Liver (tissue), 8 donors: ENCODE measurements at regions not wholly inside any gene's neighbourhood (a gene's known extent, or its start where the extent isn't known, plus 50 kb on each side); places are given as distances from the start of the nearest gene placed in this dataset.
"Not testable (repeated sequence)": the region's sequence is repeated elsewhere in the genome, so short reads cannot be mapped to it uniquely, and the experiment has no call there.

ENCODE experiments used
- DNase-seq: peaks from one replicate; pipeline ENCODE4 v3.0.0-alpha.2; 2017; ENCODE audit warnings: low spot score
- H3K27ac ChIP-seq, 2 donors: one replicate each; pipeline ENCODE4 v1.7.0; 2013; ENCODE audit warnings: inconsistent platforms in 2 of 2, low read length in 2 of 2, control low read depth in 1 of 2, low read depth in 1 of 2, mild to moderate bottlenecking in 1 of 2
- H3K27me3 ChIP-seq, 4 donors: one replicate each; pipeline versions ENCODE4 v1.6.1 to v1.7.0; 2013; ENCODE audit warnings: low read length in 3 of 4, inconsistent platforms in 1 of 4, mild to moderate bottlenecking in 1 of 4, moderate library complexity in 1 of 4; ENCODE audit not compliant: control insufficient read depth in 4 of 4, insufficient read depth in 4 of 4
- H3K36me3 ChIP-seq, 4 donors: one replicate each; pipeline versions ENCODE4 v1.6.1 to v1.7.0; 2013; ENCODE audit warnings: low read length in 3 of 4, mild to moderate bottlenecking in 3 of 4, low read depth in 1 of 4, moderate library complexity in 1 of 4; ENCODE audit not compliant: control insufficient read depth in 4 of 4, insufficient read depth in 3 of 4
- H3K4me1 ChIP-seq, 4 donors: one replicate each; pipeline versions ENCODE4 v1.6.1 to v1.7.0; 2013; ENCODE audit warnings: low read length in 3 of 4, mild to moderate bottlenecking in 3 of 4, moderate library complexity in 1 of 4; ENCODE audit not compliant: control insufficient read depth in 4 of 4, insufficient read depth in 4 of 4
- H3K4me3 ChIP-seq, 3 donors: one replicate each; pipeline versions ENCODE4 v1.6.1 to v1.7.0; 2013; ENCODE audit warnings: low read length in 3 of 3, control low read depth in 1 of 3, low read depth in 1 of 3, mild to moderate bottlenecking in 1 of 3
- H3K9ac ChIP-seq, 2 donors: one replicate each; pipeline ENCODE4 v1.7.0; 2013; ENCODE audit warnings: low read length in 2 of 2, mild to moderate bottlenecking in 2 of 2, moderate library complexity in 2 of 2, control low read depth in 1 of 2, low read depth in 1 of 2
- H3K9me3 ChIP-seq, 4 donors: one replicate each; pipeline versions ENCODE4 v1.6.1 to v1.7.0; 2013; ENCODE audit warnings: low read length in 3 of 4; ENCODE audit not compliant: control insufficient read depth in 4 of 4
- CTCF ChIP-seq: fragments of 150-350 bp; IDR thresholded peaks from 2 replicates; pipeline ENCODE4 v1.5.1; 2017; ENCODE audit warnings: improper control_type of control experiment, low read depth, low read length; ENCODE audit not compliant: missing input control
- EGR1 ChIP-seq, 2 donors: IDR thresholded peaks; 2 replicates each; pipeline ENCODE4 v1.6.1; 2016 to 2018; ENCODE audit warnings: antibody characterized with exemption in 2 of 2, low read depth in 2 of 2
- FOXA1 ChIP-seq: IDR thresholded peaks from 2 replicates; pipeline ENCODE4 v1.6.1; 2016; ENCODE audit warnings: antibody characterized with exemption
- GABPA ChIP-seq, 2 donors: IDR thresholded peaks in 1 of 2; conservative IDR thresholded peaks in 1 of 2; 2 replicates each; pipeline ENCODE4 v1.6.1; 2016; ENCODE audit warnings: antibody characterized with exemption in 2 of 2, mild to moderate bottlenecking in 1 of 2, moderate library complexity in 1 of 2
- HNF4G ChIP-seq: IDR thresholded peaks from 2 replicates; pipeline ENCODE4 v1.6.1; 2016; ENCODE audit warnings: antibody characterized with exemption
- RAD21 ChIP-seq, 2 donors: IDR thresholded peaks; 2 replicates each; pipeline ENCODE4 v1.6.1; 2016; ENCODE audit warnings: antibody characterized with exemption in 2 of 2, mild to moderate bottlenecking in 2 of 2
- REST ChIP-seq: IDR thresholded peaks from 2 replicates; pipeline ENCODE4 v1.6.1; 2016; ENCODE audit warnings: antibody characterized with exemption, mild to moderate bottlenecking
- SP1 ChIP-seq: IDR thresholded peaks from 2 replicates; pipeline ENCODE4 v1.6.1; 2018; ENCODE audit warnings: antibody characterized with exemption, mild to moderate bottlenecking
- TAF1 ChIP-seq: conservative IDR thresholded peaks from 2 replicates; pipeline ENCODE4 v1.6.1; 2016; ENCODE audit warnings: antibody characterized with exemption, mild to moderate bottlenecking
- YY1 ChIP-seq: IDR thresholded peaks from 2 replicates; pipeline ENCODE4 v1.6.1; 2016; ENCODE audit warnings: antibody characterized with exemption, mild to moderate bottlenecking
- ZBTB33 ChIP-seq: IDR thresholded peaks from 2 replicates; pipeline ENCODE4 v1.6.1; 2016; ENCODE audit warnings: antibody characterized with exemption
- WGBS: extraction: QIAGEN DNeasy Blood & Tissue Kit; methylation state at CpG from one replicate; pipeline ENCODE4 v1.1.7; 2013; 5-methylcytosine and 5-hydroxymethylcytosine counted together
- donor health status: healthy.
- donor health status: healthy.
- donor health status: healthy.
- donor health status: healthy.
- donor health status: healthy.

- Histone ChIP-seq H3K4me3 (no peak overlapping the region), H3K27ac (no peak overlapping the region), H3K36me3 (no peaks in the 10 kb centered on the region), H3K9ac (no peak overlapping the region), H3K27me3 (peaks cover 0 to 2% (median 0%) of the 10 kb centered on the region in 4 donors), H3K9me3 (no peaks in the 10 kb centered on the region), H3K4me1 (no peaks in the 10 kb centered on the region)
- no peak for TF ChIP-seq RAD21 (IDR thresholded peaks at IDR 0.05)
- TF ChIP-seq TAF1, result no peak
- TF ChIP-seq EGR1 (IDR thresholded peaks at IDR 0.05; ENCODE audit: low read depth in 2 of 2), result no peak
- TF ChIP-seq CTCF, result no peak
- no peak for TF ChIP-seq SP1
- no peak for TF ChIP-seq ZBTB33
- no peak for DNase-seq
- WGBS, result 52% methylated on average over 3 of the region's 3 CpGs
Observed at GRCh38 chrX:147533426-147533825, 378.3 kb upstream of the FMR1 start.

- peaks cover 0 to 2% (median 0%) of the 10 kb centered on the region in 4 donors for H3K27me3 ChIP-seq
- no peaks in the 10 kb centered on the region for H3K9me3 ChIP-seq
- no peak overlapping the region for H3K9ac ChIP-seq
- DNase-seq, result no peak
- no peaks in the 10 kb centered on the region for H3K36me3 ChIP-seq
- 65% methylated on average over 4 of the region's 4 CpGs for whole genome bisulfite sequencing
- H3K4me3 ChIP-seq, result no peak overlapping the region
- H3K4me1 ChIP-seq, result no peaks in the 10 kb centered on the region
- no peak for TF ChIP-seq CTCF
- no peak for TF ChIP-seq GABPA (IDR thresholded peaks at IDR 0.05 in 1 of 2, conservative IDR thresholded peaks at IDR 0.05 in 1 of 2)
- TF ChIP-seq HNF4G, result no peak
- no peak for TF ChIP-seq FOXA1
- TF ChIP-seq RAD21 (IDR thresholded peaks at IDR 0.05), result no peak
- TF ChIP-seq REST, result no peak
- TF ChIP-seq ZBTB33, result no peak
- no peak for TF ChIP-seq SP1
- no peak for TF ChIP-seq YY1
- H3K27ac ChIP-seq, result no peak overlapping the region
Observed at GRCh38 chrX:147537172-147537571, 374.5 kb upstream of the FMR1 start.

GRCh38 chrX:147548023-147548422 lies 363.7 kb upstream of the FMR1 start:
- H3K36me3 ChIP-seq, H3K27ac ChIP-seq, DNase-seq, H3K4me3 ChIP-seq, H3K4me1 ChIP-seq, H3K27me3 ChIP-seq, H3K9me3 ChIP-seq, H3K9ac ChIP-seq: not testable (repeated sequence)
- WGBS, result 79% methylated on average over 5 of the region's 5 CpGs
